HG03460 (cell line): ENCODE measurements at regions not wholly inside any gene's neighbourhood (a gene's known extent, or its start where the extent isn't known, plus 50 kb on each side); places are given as distances from the start of the nearest gene placed in this dataset.

Source experiments
- ATAC-seq: cut with Tn5 transposase; IDR thresholded peaks from one replicate; pipeline ENCODE4 v1.9.1; 2021; ENCODE audit not compliant: unreplicated experiment

DNA sequence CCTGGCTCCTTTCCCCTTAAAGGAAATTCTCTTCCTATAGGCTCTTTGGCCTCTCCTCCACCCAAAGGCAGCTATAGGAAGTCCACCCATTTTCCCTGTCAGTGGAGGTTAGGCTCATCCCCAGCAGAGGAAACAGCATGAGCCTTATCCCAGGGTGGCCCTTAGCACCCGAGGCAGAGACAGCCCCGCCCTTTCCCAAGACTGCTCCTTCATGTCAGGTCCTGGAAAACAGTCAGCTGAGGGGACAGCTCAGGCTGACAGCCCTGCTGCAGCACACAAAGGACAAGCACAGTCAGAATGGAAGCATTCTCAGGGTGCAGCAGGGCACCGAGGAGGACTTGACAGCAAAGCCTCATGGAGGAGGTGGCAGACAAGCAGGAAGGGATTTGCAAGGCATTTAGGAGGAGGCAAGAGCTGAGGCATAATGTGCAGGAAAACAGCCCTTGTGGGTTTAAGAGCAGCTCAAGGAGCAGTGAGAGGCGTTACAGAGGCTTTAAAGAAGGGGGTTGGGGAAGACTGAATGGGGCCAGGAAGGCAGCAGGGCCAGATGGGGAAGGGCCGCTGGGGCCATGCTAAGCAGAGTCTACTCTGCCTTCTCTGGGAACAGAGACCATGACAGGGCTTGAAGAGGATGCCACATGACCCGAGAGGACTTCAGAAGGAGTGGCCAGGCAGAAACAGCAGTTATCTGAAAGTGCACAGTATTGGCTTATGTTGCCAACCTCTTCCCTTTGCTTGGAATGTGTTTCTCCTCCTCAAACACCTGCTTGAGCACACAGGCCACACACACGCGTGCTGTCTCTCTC, 216.6 kb downstream of the SH3BP4 start:
- no peak for ATAC-seq

DNA sequence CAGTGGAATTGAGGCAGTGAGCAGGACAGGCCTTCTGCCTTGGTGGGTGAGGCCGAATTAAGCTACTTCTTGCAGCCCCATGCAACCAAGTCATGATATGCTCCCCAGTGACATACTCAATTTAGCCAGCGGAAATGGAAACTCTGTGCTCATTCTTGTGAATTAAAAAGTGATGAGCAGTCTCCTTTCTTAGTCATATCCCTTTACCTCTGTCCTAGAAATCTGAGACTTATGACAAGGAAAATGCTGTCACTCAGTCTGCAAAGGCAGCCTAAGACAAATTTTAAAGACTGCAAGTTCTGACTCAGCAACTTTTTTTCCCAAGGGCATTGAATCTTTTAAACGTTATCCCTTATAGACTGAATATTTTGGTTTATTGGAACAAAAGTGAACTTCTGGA, 218.2 kb downstream of the SH3BP4 start:
- ATAC-seq: no peak

DNA sequence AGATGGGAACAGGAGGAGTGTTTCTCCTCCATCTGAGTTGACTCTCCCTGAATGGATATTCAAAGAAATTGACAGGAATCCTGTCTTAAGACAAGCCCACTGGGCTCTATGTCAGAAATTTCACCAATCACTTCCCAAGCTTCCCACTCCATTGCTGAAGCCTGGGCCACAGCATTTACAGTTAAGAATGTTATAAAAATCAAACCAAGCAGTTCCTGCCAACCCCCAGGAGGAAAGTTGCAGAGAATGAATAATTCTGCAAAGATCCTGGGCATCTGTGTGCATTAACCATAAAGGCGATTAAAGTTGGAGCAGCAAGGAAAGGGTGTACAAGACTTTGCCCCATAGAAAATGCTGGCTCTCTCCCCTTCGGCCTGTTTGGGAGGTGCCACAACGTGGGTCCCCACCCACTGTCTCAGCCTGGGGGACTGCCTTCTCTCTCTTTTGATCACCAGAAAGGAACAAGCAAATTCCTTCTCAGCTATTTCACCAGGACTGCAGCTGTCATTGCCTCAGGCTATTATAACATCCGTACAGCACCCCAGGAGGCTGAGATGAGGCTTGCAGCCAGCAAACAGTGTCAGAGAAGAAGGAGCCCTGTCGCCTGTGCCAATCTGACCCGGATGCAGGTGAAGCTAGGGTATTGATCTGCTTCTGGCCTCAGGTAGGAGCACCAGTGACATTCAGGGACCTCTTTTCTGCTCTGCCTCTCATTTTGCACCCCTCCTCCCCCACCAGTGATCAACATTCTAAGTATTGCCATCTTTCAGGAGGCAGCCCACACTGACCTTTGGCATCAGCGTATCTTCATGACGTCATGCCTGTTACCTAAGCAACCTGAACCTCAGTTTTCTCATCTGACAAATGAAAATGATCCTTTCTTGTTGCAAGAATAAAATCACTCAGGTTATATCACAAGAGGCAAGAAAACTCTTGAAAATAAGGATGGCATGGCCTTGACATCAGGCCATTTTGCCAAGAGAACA, 219.0 kb downstream of the SH3BP4 start:
- ATAC-seq: no peak

DNA sequence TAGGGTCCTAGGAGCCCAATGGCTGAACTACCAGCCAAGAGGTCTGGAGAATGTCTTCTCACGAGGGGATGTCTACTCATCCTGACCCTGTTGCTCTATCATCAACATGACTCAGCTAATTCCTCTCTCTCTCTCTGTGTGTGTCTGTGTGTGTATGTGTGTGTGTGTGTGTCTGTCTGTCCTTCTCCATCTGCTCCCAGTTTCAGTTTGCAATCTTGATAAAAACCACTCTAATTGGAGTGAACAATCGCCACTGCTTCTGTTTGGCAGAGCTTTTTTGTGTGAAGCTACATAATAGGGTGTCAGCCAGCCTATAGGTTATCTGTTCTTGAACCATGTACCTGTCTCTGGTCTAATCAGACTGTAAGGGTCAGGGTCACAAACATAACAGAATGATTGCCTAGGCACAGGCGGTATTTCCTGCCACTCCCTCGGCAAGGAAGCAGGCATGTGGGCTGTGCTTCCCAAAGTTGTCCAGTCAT, 219.8 kb downstream of the SH3BP4 start:
- ATAC-seq: no peak

DNA sequence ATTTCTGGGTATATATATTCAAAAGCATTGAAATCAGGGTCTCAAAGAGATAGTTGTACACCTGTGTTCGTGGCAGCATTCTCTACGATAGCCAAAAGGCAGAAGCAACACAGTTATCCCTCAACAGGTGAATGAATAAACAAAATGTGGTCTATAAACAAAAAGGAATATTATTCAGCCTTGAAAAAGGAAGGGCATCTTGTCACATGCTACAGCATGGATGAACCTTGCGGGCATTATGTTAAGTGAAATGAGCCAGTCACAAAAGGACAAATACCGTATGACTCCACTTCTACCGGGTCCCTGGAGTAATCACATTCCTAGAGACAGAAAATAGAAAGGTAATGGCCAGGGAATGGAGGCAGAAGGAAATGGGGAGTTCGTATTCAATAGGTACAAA, 228.8 kb downstream of the SH3BP4 start:
- ATAC-seq: no peak

DNA sequence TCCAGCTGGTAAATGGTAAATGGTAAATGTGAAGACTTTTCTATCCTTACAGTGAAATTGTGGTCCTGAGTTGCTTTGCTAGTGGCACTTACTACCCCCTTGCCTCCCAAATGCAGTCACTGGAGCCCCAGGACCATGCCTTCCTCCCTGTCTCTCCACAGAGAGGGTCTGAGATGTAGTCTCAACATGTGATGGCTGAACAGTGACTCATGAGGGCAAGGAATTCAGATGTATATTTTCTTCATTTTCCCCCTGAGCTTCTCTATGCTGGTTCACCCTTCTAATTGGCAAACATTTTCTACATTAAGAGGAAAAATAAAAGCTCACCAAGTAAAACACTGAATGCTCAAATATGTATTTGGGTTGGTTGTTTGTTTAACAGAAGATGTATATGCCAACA, 232.0 kb downstream of the SH3BP4 start:
- ATAC-seq: no peak

DNA sequence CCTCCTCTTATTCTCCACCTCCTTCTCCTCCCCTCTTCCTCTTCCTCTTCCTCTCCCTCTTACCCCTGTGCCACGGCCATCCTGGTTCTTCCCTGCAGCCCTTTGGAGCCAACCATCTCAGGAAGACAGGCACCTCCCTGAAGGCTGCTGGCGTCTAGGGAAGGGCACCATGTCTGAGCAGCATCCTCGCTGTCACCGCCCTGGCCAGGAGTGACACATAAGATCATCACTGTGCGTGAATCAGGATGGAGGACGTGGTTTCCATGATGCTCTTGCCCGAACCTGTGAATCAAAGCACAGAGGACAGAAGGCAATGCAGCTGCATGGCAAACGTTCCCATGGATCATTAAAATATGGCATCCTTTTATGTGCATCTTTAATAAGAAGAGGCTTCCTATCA, 236.0 kb downstream of the SH3BP4 start:
- no peak for ATAC-seq

DNA sequence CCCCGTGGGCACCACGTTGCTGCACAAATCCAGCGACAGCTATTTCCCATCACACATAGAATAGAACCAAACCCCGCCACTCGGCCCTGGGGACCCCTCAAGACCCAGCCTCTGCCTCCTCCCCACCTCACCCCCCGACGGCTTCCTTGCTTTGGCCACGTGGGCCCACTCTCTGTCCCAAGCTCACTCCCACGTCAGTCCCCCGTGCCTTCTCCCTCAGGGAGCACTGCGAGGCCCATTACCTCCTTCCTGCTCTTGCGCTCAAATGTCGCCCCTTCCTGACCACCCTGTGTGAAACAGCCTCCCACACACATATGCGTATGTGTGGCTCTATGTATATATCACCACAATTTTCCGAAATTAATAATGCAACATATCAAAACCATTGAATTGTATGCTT, 239.7 kb downstream of the SH3BP4 start:
- ATAC-seq: no peak

DNA sequence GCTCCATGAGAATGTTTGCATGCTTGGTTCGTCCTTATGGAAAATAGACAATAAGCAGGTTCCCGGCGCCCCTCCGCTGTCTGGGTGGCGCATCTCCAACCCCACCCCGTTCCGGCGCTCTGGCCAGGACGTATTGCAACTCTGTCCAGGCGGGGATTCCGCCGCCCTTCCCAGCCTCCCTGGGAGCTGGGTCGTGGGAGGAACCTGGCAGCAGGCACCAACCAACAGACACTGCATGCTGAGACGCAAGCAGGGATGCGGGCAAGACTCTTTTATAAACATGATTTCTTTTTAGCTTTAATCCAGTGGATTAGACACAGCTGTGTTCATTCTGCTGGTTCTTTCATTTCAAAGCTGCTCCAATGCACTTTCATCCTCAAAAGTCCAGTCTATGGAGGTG, 240.2 kb downstream of the SH3BP4 start:
- no peak for ATAC-seq

DNA sequence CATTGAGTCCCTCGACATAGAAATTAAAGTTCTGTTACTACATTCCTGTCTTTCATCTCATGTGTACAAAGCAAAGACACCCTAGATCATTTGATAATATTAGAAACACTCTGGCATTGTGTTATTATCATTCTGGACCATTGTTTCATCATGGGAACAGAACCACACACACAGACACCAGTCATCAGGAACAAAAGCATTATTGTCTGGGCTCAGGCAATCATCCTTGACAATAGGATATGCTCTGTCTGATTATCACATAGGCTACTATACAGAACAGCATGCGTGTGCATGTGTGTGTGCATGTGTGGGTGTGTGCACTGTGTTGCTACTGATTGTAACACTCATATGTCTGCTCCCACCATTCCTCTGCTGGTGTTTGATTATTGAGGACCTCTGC, 242.5 kb downstream of the SH3BP4 start:
- no peak for ATAC-seq

DNA sequence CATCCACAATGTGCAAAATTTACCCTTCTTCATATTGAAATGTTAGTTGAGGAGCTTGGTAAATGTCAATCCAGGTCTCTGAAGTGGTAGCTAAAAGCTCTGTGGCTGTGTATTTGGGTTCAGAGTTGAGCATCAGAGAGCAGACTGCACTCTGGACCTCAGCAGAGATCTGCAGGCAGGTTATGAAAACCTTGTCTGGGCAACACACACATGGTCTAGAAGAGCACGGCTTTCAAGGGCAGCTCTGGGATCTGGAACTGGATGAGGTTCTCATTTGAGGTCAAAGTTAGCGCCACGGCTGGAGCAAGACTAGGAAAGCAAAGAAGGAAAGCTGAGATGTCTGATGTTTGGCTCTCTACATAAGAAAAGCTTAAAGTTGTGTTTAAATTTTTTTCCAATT, 243.0 kb downstream of the SH3BP4 start:
- no peak for ATAC-seq

DNA sequence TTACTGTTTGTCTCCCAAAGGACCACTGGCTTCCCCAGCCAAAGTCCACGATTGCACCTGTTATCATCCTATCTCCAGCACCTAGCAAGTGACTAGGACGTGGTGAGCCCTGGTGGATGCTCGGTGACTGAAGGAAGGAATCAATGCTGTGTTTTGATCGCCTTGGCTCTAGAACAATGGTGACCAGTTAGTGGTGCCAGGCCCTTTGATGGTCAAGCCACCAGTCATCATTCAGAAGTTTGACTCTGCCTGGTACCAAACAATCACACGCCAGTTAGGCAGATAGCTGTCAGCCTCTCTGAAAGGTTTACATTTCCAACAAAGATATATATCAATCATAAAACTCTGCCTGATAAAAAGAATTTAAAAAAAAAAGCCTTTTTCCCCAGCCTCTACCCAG, 244.1 kb downstream of the SH3BP4 start:
- no peak for ATAC-seq

DNA sequence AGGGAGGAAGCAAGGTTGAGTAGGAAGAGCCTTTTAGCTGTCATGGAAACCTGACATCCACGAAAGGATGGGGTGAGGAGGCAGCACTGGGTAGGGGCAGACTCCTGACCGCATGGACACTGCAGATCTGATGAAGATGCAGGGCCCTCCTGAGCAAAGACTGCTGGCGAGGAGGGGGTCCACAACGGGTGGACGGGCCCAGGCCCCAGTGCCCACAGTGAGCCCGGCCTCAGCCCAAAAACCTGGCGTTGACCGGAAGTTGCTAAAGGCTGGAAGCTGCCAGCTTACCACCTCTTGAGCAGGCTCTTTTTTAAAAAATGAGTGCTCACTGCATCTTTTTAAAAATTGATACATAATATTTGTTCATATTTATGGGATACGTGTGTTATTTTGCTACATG, 247.3 kb downstream of the SH3BP4 start:
- no peak for ATAC-seq

DNA sequence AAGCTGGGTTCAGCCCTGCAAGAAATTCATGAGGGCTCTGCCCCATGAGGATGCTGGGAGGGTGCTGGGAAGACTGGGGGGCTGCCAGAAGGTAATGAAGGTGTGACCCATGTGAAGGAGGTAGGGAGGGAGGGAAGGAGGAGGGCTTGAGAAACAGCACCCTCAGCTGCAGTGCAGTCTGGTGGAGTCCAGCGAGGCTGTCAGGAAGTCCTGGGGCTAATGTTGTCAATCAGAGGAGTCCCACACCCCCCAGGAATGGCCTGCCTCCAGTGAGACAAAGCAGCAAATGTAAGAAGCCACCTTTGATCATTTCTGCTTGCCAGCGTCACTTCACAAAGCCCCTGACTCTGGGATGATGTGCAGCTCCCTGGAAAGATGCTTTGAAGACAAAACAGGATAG, 248.4 kb downstream of the SH3BP4 start:
- ATAC-seq: no peak

DNA sequence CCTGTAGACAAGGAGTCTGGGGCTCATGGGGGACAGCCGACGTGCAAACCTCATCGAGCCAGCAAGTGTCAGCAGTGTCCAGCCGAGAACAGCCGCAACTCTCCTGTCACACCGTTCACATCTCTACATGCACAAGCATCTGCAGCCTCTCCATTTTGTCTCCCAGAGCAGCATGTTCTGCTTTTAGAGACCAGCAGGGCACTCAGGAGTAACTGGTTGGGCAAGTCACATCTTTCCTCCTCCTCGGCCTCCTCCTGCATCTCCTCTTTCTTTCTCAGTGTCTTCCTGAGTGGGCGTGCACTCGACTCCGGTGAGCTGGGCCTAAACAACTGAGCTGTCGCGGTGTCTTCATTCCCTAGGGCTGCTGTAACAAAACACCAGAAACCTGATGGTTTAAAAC, 249.9 kb downstream of the SH3BP4 start:
- no peak for ATAC-seq

DNA sequence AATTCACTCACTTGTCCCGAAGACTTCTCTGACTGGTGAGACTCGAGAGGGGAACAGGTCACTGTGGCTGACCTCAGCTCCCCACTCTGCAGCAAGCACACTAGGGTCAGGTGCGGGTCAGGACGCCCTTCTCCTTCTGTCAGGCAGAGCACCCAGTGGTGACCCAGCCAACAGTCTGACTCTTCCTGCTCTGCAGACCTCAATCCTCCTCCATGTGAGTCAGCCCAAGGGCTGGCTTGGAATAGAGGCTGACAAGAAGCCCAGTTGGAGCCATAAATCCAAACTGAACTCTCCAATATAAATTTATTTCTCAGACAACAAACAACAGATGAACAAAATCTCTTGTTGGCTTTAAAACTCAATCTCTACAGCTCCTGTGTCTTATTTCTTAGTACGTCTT, 253.1 kb downstream of the SH3BP4 start:
- ATAC-seq: no peak

DNA sequence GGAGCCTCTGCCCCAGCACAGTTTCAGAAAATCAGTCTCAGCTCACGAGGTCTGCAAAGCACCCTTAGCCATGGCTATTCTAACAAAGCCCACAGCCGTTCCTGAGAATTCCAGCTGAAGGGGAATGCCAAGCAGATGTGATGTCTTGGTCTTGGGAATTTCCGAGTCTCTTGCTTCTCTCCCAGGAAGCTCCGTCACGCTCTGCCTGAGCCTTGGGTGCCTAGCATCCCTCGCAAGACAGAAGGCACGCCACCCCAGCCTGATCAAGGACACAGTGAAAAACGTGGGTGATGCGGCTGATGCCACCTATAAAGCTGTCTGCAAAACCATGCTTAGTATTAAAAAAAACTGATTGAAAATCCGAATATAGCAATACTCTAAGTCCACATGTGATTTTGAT, 254.6 kb downstream of the SH3BP4 start:
- ATAC-seq: no peak

DNA sequence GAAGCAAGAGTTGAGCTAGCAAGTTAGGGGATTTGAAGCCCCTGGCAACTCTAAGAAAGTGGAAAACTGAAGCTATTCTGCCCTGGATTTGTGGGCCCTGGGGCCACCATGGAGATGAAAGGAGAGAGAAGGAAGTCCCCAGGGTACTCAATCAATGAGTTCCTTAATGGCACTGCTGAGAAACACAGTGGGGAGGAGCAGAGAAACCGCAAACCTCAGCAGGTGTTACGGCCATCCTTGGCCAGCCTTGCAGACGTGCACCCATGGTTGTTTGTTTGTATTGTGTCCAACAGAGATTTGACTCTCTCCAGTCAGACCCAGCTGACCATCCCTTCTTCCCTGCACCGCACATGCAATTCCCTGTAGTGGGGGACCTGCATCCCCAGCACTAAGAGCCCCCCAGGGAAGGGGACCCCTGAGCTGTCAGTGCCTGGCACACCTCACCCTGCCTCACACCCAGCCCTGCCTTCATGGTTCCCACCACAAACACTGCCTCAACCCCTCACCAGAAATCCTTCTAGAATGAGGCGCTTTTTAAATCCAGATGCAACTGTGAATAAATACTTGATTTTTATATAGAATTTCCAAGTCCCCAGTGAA, 255.3 kb downstream of the SH3BP4 start:
- peak; percentile 82 for ATAC-seq

DNA sequence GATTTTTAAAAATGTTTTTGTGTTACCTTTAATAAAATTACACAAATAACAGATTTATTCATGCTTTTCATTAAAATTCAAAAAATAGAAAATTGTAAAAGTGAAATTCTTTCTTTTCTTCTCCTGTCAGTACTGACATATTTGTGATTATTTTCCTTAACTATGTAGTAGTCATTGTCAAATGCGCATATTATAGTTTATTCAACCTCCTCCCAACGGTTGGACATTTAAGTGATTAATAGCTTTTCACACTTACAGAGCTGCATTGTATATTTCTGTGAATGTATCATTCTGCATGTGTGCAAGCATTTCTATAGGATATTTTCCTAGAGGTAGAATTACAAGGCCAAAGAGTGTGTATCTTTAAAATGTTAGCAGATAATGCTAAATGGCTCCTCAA, 259.2 kb downstream of the SH3BP4 start:
- no peak for ATAC-seq

DNA sequence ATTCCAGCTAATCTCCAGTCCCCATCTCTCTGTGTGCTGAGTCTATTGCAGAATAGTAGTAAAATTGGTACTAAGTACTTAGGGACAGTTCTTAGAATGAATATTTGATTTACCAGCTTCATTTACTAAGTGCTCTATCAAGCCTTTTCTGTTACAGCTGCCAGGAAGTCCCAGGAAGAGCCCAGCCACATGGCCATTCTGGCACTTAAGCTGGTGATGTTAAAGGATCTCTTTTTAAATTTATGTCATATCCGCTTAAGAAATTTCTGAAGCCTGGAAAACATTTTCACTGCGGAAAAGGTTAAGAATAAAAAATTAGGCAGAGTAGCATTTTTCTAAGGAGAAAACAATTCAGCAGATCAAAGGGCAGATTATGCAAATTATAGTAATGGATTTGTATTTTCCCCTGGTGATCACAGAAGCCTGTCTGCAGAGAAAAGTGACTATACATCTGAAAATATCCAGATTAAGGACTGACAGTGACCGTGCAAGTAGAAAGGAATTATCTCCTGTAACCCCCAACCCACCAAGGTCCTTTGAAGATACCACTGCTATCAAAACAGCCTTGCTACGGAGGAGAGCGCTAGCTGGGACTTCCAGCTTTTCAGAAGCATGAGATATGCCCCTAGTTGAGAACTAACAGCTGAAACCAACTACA, 260.8 kb downstream of the SH3BP4 start:
- no peak for ATAC-seq

DNA sequence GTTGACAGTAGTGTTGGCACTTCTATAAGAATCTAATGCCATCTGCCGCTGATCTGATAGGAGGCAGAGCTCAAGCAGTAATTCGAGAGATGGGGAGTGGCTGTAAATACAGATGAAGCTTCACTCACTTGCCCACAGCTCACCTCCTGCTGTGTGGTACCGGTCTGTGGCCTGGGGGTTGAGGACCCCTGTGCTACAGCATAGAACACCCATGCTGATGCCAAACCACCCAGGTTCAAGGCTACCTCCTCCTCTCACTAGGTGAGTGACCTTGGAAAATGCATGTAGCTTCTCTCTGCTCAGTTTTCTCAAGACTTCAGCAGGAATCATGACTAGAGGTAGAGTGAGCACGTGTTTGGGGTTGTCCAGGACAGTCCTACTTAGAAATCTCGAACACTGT, 263.4 kb downstream of the SH3BP4 start:
- no peak for ATAC-seq
